Osteocyte (in vitro differentiated cells): ENCODE measurements at regions not wholly inside any gene's neighbourhood (a gene's known extent, or its start where the extent isn't known, plus 50 kb on each side); places are given as distances from the start of the nearest gene placed in this dataset.

Source experiments
- DNase-seq: peaks from one replicate; pipeline ENCODE4 v3.0.0; 2021; ENCODE audit warnings: mixed read lengths; ENCODE audit not compliant: unreplicated experiment; ENCODE audit errors: extremely low spot score
- H3K27ac Mint-ChIP-seq: one replicate; pipeline ENCODE4 v1.8.0; 2021; ENCODE audit warnings: mild to moderate bottlenecking, mixed read lengths; ENCODE audit not compliant: unreplicated experiment
- H3K27me3 Mint-ChIP-seq: one replicate; pipeline ENCODE4 v1.8.0; 2021; ENCODE audit warnings: mixed read lengths; ENCODE audit not compliant: unreplicated experiment
- H3K36me3 Mint-ChIP-seq: one replicate; pipeline ENCODE4 v1.8.0; 2021; ENCODE audit warnings: mixed read lengths; ENCODE audit not compliant: unreplicated experiment
- H3K4me1 Mint-ChIP-seq: one replicate; pipeline ENCODE4 v1.8.0; 2021; ENCODE audit warnings: mixed read lengths; ENCODE audit not compliant: unreplicated experiment
- H3K4me3 Mint-ChIP-seq: one replicate; pipeline ENCODE4 v1.8.0; 2021; ENCODE audit warnings: mild to moderate bottlenecking, moderate library complexity, mixed read lengths; ENCODE audit not compliant: unreplicated experiment
- H3K9me3 Mint-ChIP-seq: one replicate; pipeline ENCODE4 v1.8.0; 2021; ENCODE audit warnings: mixed read lengths; ENCODE audit not compliant: unreplicated experiment
- TF ChIP-seq, protein P1 (sequence below): fragments of 200-600 bp; sonication (generic); IDR thresholded peaks from 2 replicates; pipeline ENCODE4 v1.5.0; 2021; ENCODE audit warnings: antibody characterized with exemption, mild to moderate bottlenecking, moderate library complexity

DNA sequence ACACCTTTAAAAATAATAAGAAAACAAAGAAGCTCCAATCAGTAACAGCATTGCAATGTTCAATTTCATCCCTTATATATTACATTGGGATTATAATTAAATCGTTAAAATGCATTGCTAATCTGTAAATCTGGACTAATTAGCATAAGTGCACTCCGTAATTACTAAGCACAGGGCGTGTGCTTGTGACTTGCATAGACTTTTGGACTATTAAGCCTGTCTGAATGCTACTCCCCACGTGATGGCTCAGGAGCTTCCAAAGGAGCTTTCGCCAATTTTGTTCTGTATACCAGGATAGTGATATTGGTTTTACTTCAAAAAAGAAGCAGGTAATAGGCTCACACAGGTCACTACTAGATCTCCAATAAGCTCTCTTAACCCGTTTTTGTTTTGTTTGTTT, 497.1 kb downstream of the SMARCA1 start:
- H3K27ac Mint-ChIP-seq: no peak overlapping the region

DNA sequence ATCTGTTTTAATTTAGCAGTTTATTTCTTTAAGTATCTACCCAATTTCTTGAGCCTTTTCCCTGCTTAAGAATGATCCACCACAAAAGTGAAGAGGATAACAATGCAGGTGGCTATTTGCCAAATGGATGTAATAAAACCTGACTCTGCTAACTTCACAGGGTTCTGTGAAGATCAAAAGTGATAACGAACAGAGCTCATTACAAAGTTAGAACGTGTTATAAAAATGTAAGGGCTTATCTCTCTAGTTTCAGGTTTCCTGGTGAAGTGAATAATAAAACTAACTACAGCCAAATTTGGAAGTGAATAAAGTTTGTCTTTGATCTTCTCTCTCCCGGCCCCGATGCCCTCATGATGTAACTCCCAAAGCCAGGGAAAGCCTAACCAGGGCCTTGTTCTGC, 497.9 kb downstream of the SMARCA1 start:
- peaks cover 13% of the 10 kb centered on the region for H3K9me3 Mint-ChIP-seq
- no peaks in the 10 kb centered on the region for H3K27me3 Mint-ChIP-seq
- H3K4me1 Mint-ChIP-seq: no peaks in the 10 kb centered on the region
- DNase-seq: no peak
- H3K4me3 Mint-ChIP-seq: no peak overlapping the region
- H3K36me3 Mint-ChIP-seq: no peaks in the 10 kb centered on the region
- no peak overlapping the region for H3K27ac Mint-ChIP-seq
- TF ChIP-seq, protein P1, sequence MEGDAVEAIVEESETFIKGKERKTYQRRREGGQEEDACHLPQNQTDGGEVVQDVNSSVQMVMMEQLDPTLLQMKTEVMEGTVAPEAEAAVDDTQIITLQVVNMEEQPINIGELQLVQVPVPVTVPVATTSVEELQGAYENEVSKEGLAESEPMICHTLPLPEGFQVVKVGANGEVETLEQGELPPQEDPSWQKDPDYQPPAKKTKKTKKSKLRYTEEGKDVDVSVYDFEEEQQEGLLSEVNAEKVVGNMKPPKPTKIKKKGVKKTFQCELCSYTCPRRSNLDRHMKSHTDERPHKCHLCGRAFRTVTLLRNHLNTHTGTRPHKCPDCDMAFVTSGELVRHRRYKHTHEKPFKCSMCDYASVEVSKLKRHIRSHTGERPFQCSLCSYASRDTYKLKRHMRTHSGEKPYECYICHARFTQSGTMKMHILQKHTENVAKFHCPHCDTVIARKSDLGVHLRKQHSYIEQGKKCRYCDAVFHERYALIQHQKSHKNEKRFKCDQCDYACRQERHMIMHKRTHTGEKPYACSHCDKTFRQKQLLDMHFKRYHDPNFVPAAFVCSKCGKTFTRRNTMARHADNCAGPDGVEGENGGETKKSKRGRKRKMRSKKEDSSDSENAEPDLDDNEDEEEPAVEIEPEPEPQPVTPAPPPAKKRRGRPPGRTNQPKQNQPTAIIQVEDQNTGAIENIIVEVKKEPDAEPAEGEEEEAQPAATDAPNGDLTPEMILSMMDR: no peak

More for the DNA sequence above, 497.1 kb downstream of the SMARCA1 start:
- H3K9me3 Mint-ChIP-seq: peaks cover 13% of the 10 kb centered on the region
- no peaks in the 10 kb centered on the region for H3K36me3 Mint-ChIP-seq
- DNase-seq: no peak
- no peak overlapping the region for H3K4me3 Mint-ChIP-seq
- no peaks in the 10 kb centered on the region for H3K4me1 Mint-ChIP-seq
- TF ChIP-seq, protein P1: no peak
- H3K27me3 Mint-ChIP-seq: no peaks in the 10 kb centered on the region

DNA sequence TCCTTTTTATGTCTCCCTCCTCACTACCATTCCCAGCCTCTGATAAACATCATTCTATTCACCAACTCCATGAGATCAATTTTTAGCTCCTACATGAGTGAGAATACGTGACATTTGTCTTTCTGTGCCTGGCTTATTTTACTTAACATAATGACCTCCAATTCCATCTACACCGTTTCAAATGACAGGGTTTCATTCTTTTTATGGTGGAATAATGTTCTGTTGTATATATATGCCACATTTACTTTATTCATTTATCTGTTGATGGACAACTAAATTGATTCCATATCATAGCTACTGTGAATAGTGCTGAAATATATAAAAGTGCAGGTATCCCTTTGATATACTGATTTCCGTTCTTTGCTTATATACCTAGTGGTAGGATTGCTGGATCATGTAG, 503.9 kb downstream of the SMARCA1 start:
- no peak overlapping the region for H3K4me3 Mint-ChIP-seq
- no peak overlapping the region for H3K27ac Mint-ChIP-seq
- H3K27me3 Mint-ChIP-seq: no peaks in the 10 kb centered on the region
- no peaks in the 10 kb centered on the region for H3K36me3 Mint-ChIP-seq
- H3K9me3 Mint-ChIP-seq: peaks cover 13% of the 10 kb centered on the region
- TF ChIP-seq, protein P1: no peak
- no peaks in the 10 kb centered on the region for H3K4me1 Mint-ChIP-seq
- DNase-seq: no peak

DNA sequence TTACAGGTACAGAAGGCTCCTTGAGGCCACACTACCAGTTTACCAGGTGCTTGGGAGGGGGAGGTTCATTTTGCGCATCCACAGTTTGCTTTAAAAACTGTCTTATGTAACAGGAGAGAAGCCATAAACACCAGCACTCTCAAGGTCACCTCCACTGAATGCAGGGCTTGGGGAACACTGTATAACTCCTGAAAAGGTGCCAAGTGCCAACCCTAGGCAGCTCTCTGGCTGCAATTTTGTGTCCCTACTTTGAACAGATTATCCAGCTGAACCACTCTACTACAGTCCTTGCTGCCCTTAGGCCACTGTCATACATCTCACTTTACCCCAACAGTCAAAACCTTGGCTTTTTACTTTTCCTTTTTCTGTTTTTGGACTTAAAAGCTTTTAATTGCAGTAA, 507.9 kb downstream of the SMARCA1 start:
- Mint-ChIP-seq H3K4me3 (no peak overlapping the region), H3K4me1 (no peaks in the 10 kb centered on the region), H3K36me3 (no peaks in the 10 kb centered on the region), H3K27ac (no peak overlapping the region), H3K27me3 (no peaks in the 10 kb centered on the region), H3K9me3 (peaks cover 4% of the 10 kb centered on the region)
- DNase-seq: no peak
- TF ChIP-seq, protein P1: no peak

DNA sequence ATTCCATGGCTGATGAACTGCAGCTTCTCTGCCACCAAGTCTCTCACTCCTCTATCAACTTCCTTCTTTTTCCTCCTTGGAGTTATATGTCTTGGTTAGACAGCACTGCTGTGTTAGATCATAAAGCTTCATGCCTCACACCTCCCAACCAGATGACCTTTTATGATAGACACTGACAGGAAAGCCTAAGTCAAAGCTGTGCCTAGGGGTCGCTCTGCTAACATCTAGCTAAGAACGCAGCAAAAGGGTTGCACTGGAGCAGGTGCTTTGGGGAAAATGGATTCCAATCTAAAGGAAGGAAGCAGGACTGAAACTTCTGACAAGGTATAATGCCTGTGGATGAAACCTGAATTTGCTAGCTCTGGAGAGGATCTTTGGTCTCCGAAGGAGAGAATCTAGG, 509.7 kb downstream of the SMARCA1 start:
- H3K4me1 Mint-ChIP-seq: no peaks in the 10 kb centered on the region
- TF ChIP-seq, protein P1: no peak
- DNase-seq: no peak
- H3K27ac Mint-ChIP-seq: no peak overlapping the region
- no peaks in the 10 kb centered on the region for H3K36me3 Mint-ChIP-seq
- H3K27me3 Mint-ChIP-seq: no peaks in the 10 kb centered on the region
- no peak overlapping the region for H3K4me3 Mint-ChIP-seq
- peaks cover 4% of the 10 kb centered on the region for H3K9me3 Mint-ChIP-seq
